AG10803 (cell line): ENCODE measurements at regions not wholly inside any gene's neighbourhood (a gene's known extent, or its start where the extent isn't known, plus 50 kb on each side); places are given as distances from the start of the nearest gene placed in this dataset.

Experiments used
- DNase-seq: peaks from one replicate; pipeline ENCODE4 v3.0.0; 2010; ENCODE audit warnings: low read depth
- H3K4me3 ChIP-seq: 2 replicates; pipeline ENCODE4 v1.5.1; 2011; ENCODE audit warnings: mild to moderate bottlenecking, low read length, control low read depth
- CTCF ChIP-seq: conservative IDR thresholded peaks from 2 replicates; pipeline ENCODE4 v1.5.1; 2011; ENCODE audit warnings: mild to moderate bottlenecking, low read length, control low read depth, inconsistent platforms

- no peak for DNase-seq
- no peak for TF ChIP-seq CTCF
- no peak overlapping the region for H3K4me3 ChIP-seq
Measured at GRCh38 chr12:107330831-107331431, 237.6 kb upstream of the CRY1 start.

- TF ChIP-seq CTCF, result no peak
Measured at GRCh38 chr12:107331471-107331870, 238.1 kb upstream of the CRY1 start.

GRCh38 chr12:107331912-107332311 is 238.6 kb upstream of the CRY1 start:
- DNase-seq, result no peak

More at GRCh38 chr12:107331471-107331870, 238.1 kb upstream of the CRY1 start:
- H3K4me3 ChIP-seq, result no peak overlapping the region
- no peak for DNase-seq

GRCh38 chr12:107332743-107333142 is 239.4 kb upstream of the CRY1 start:
- DNase-seq, result no peak
- no peak overlapping the region for H3K4me3 ChIP-seq
- no peak for TF ChIP-seq CTCF

More at GRCh38 chr12:107331912-107332311, 238.6 kb upstream of the CRY1 start:
- no peak for TF ChIP-seq CTCF
- no peak overlapping the region for H3K4me3 ChIP-seq

GRCh38 chr12:107335802-107336570 is 242.6 kb upstream of the CRY1 start:
- TF ChIP-seq CTCF, result no peak
- H3K4me3 ChIP-seq, result no peak overlapping the region
- no peak for DNase-seq

- no peak for TF ChIP-seq CTCF
- H3K4me3 ChIP-seq, result no peak overlapping the region
- no peak for DNase-seq
Measured at GRCh38 chr12:107336695-107337094, 243.3 kb upstream of the CRY1 start.
